Neural cell (in vitro differentiated cells): ENCODE measurements at regions not wholly inside any gene's neighbourhood (a gene's known extent, or its start where the extent isn't known, plus 50 kb on each side); places are given as distances from the start of the nearest gene placed in this dataset.

ENCODE experiments used
- CTCF ChIP-seq: fragments of 450-650 bp; IDR thresholded peaks from 2 replicates; pipeline ENCODE4 v1.5.1; 2014; ENCODE audit warnings: antibody characterized with exemption, mild to moderate bottlenecking, moderate library complexity; ENCODE audit not compliant: poor library complexity, severe bottlenecking
- EP300 ChIP-seq: fragments of 450-650 bp; conservative IDR thresholded peaks from 2 replicates; pipeline ENCODE4 v1.6.1; 2014; ENCODE audit warnings: antibody characterized with exemption, mild to moderate bottlenecking, moderate library complexity; ENCODE audit not compliant: poor library complexity, severe bottlenecking
- EZH2 ChIP-seq: fragments of 200-600, 300-800 bp; shearing (Covaris generic), sonication (generic); IDR thresholded peaks from 2 replicates; pipeline ENCODE4 v1.6.1; 2014; ENCODE audit warnings: antibody characterized with exemption, low read length, borderline replicate concordance, mild to moderate bottlenecking; ENCODE audit not compliant: insufficient read depth, poor library complexity, severe bottlenecking
- MXI1 ChIP-seq: fragments of 450-650 bp; conservative IDR thresholded peaks from 2 replicates; pipeline ENCODE4 v1.6.1; 2014; ENCODE audit warnings: antibody characterized with exemption, mild to moderate bottlenecking; ENCODE audit not compliant: poor library complexity, severe bottlenecking
- POLR2AphosphoS5 ChIP-seq: IDR thresholded peaks from 2 replicates; pipeline ENCODE4 v1.6.1; 2012
- RAD21 ChIP-seq: fragments of 450-650 bp; conservative IDR thresholded peaks from 2 replicates; pipeline ENCODE4 v1.6.1; 2014; ENCODE audit warnings: antibody characterized with exemption, mild to moderate bottlenecking, moderate library complexity
- SMC3 ChIP-seq: fragments of 450-650 bp; conservative IDR thresholded peaks from 2 replicates; pipeline ENCODE4 v1.6.1; 2014; ENCODE audit warnings: antibody characterized with exemption, mild to moderate bottlenecking, moderate library complexity; ENCODE audit not compliant: poor library complexity
- TAF1 ChIP-seq: IDR thresholded peaks from 2 replicates; pipeline ENCODE4 v1.6.1; 2012; ENCODE audit warnings: low read depth
- TF ChIP-seq, protein P1 (sequence below): IDR thresholded peaks from 2 replicates; pipeline ENCODE4 v1.6.1; 2012; ENCODE audit warnings: borderline replicate concordance

DNA sequence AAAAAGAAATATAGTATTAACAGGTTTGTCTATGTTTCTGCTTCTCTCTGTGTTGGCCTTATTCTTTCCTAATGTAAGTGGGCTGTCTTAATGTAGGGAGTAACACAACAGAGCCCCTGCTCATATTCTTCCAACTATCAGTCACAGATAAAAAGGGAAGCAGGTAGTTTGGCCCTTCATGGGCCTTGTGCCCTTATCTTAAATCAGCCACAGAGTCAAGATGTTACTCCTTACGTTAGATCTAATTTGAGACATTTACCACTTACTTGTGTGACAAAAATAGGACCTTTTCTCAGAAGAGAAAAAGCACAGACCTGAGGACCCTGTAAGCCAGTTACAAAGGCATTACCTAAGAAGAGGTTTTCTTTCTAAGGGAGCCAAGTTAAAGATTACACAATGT, 589.0 kb downstream of the GRXCR1 start:
- TF ChIP-seq POLR2AphosphoS5 (no peak), CTCF (no peak), SMC3 (no peak), EZH2 (no peak), MXI1 (no peak), EP300 (no peak), TAF1 (no peak), RAD21 (no peak)
- TF ChIP-seq, protein P1, sequence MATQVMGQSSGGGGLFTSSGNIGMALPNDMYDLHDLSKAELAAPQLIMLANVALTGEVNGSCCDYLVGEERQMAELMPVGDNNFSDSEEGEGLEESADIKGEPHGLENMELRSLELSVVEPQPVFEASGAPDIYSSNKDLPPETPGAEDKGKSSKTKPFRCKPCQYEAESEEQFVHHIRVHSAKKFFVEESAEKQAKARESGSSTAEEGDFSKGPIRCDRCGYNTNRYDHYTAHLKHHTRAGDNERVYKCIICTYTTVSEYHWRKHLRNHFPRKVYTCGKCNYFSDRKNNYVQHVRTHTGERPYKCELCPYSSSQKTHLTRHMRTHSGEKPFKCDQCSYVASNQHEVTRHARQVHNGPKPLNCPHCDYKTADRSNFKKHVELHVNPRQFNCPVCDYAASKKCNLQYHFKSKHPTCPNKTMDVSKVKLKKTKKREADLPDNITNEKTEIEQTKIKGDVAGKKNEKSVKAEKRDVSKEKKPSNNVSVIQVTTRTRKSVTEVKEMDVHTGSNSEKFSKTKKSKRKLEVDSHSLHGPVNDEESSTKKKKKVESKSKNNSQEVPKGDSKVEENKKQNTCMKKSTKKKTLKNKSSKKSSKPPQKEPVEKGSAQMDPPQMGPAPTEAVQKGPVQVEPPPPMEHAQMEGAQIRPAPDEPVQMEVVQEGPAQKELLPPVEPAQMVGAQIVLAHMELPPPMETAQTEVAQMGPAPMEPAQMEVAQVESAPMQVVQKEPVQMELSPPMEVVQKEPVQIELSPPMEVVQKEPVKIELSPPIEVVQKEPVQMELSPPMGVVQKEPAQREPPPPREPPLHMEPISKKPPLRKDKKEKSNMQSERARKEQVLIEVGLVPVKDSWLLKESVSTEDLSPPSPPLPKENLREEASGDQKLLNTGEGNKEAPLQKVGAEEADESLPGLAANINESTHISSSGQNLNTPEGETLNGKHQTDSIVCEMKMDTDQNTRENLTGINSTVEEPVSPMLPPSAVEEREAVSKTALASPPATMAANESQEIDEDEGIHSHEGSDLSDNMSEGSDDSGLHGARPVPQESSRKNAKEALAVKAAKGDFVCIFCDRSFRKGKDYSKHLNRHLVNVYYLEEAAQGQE, result no peak
